HG03045 (cell line): ENCODE measurements at regions not wholly inside any gene's neighbourhood (a gene's known extent, or its start where the extent isn't known, plus 50 kb on each side); places are given as distances from the start of the nearest gene placed in this dataset.
"Not testable (repeated sequence)": the region's sequence is repeated elsewhere in the genome, so short reads cannot be mapped to it uniquely, and the experiment has no call there.

ENCODE experiments used
- ATAC-seq: cut with Tn5 transposase; IDR thresholded peaks from one replicate; pipeline ENCODE4 v1.9.1; 2021; ENCODE audit warnings: mild to moderate bottlenecking, moderate library complexity; ENCODE audit not compliant: unreplicated experiment

GRCh38 chr7:16098058-16098457, 323.3 kb downstream of the CRPPA start:
- no peak for ATAC-seq

DNA sequence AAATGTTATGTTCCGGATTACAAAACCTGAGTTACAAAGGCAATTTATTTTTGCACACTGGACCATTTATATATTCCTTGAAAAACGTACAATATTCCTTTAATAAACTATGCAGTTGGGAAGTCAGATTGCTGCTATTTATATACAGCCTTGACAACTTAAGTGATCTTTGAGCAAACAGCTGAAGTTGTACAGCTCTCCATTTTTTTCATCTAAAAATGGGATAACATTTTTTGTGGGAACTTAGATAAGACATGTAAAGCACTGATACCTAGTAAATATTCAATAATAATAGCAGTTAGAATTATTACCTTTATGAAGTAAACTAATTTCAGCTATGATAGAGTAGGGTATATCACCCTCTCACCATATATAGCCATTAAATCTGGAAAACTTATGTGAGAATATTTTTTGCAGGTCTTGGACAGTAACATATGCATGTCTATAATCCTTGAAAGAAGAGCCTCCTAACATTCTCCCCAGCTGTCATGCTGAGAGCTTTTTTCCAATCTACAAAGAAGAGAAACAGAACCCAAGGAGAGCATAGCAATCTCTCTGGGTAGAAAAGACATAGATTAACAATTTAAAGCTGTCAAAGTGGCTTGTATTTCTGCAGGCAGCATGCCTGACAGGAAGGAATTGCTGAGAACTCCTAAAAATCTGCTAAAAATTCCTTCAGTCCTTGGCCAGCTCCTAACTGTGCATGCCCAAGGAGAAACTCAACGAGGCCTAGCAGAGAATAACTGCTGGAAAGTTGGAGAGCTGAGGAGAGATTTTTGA, 326.0 kb downstream of the CRPPA start:
- no peak for ATAC-seq

- no peak for ATAC-seq
Measured at GRCh38 chr7:16094651-16095050, 326.7 kb downstream of the CRPPA start.

DNA sequence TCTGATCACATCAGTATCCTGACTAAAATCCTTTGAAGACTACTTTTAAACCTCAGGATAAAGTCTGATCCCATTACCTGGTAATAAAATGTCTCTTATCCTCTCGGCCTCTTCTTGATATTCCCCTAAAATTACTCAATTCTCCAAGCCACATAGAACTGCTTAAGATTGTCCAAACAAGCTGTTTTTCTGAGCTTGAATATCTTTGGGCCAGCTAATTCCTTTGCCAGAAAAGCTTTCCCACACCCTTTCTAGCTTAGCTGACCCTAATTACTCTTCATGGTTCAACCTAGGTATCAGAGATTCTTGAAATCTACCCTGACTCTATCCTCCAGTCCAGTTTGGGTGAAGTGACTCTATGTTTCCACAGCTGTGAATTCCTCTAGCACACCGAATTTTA, 328.6 kb downstream of the CRPPA start:
- no peak for ATAC-seq

- ATAC-seq = no peak
Measured at GRCh38 chr7:16091701-16092310, 329.5 kb downstream of the CRPPA start.

GRCh38 chr7:16089801-16090200, 331.5 kb downstream of the CRPPA start:
- no peak for ATAC-seq

- no peak for ATAC-seq
Measured at GRCh38 chr7:16089191-16089590, 332.1 kb downstream of the CRPPA start.

DNA sequence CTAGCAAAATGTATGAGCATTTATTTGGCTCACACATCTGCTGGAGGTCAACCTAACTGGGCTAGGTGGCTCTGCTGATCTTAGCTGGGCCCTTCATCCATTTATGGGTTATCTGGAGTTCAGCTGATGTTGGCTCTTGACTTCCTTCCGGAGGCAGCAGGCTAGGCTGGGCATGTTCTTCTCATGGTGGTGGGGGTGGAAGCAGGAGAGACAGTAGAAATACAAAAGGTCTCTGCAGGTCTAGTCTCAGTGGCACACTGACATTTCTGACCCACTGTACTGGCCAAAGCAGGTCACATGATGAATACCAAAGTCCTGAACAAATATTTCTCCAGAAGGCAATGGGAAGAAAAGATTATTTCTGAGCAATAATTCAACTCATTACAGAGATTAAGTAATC, 334.6 kb downstream of the CRPPA start:
- ATAC-seq = no peak

DNA sequence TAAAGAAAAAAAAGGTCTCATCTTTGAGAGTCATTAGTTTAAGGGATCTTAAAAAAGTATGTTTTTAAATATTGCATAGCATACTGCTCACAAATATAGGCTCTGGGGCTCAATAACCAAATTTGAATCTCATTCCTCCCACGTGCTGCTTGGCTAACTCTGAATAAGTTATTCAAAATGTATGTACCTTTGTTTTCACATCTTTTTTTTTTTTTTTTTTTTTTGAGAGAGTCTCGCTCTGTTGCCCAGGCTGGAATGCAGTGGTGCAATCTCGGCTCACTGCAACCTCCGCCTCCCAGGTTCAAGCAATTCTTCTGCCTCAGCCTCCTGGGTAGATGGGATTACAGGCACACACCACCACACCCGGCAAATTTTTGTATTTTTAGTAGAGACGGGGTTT, 335.6 kb downstream of the CRPPA start:
- not testable (repeated sequence) for ATAC-seq

GRCh38 chr7:16084875-16085274, 336.5 kb downstream of the CRPPA start:
- no peak for ATAC-seq

DNA sequence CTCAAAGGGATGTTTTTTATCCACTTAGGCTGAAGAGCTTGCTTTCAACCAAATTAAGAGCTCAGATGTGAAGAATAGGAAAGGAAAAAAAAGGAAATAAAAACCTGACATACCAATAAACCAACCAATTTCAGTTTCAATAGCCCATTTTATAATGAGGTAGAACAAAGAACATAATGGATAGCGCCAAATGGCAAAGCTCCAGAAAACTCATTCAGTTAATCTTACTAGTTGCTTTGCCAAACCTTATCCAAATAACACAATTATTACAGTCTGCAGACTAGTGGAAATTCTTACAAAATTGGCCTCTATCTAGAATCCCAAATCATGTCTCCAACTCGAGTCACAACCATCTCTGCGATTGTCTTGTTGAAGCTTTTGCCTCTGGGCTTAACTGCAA, 337.0 kb downstream of the CRPPA start:
- no peak for ATAC-seq

- ATAC-seq = no peak
Measured at GRCh38 chr7:16083931-16084330, 337.4 kb downstream of the CRPPA start.

GRCh38 chr7:16080131-16080530, 341.2 kb downstream of the CRPPA start:
- no peak for ATAC-seq

DNA sequence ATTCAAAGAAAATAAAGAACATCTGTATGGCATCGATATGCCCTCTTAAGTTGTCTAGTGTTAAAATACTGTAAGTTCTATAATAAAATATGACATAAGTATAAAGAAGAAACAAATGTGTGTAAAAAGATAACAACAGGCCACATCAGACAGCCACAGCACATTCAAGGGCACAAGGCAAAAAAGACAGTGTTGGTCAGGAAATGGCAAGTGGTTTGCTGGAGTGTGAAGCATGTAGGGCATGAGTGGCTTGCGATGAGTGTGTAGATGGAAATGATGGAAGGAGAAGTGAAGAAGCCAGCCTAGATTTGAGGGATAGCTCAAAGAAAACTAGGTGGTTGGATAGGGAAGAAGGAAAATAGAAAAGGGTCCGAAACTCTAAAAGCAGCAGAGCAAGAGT, 341.6 kb downstream of the CRPPA start:
- no peak for ATAC-seq

DNA sequence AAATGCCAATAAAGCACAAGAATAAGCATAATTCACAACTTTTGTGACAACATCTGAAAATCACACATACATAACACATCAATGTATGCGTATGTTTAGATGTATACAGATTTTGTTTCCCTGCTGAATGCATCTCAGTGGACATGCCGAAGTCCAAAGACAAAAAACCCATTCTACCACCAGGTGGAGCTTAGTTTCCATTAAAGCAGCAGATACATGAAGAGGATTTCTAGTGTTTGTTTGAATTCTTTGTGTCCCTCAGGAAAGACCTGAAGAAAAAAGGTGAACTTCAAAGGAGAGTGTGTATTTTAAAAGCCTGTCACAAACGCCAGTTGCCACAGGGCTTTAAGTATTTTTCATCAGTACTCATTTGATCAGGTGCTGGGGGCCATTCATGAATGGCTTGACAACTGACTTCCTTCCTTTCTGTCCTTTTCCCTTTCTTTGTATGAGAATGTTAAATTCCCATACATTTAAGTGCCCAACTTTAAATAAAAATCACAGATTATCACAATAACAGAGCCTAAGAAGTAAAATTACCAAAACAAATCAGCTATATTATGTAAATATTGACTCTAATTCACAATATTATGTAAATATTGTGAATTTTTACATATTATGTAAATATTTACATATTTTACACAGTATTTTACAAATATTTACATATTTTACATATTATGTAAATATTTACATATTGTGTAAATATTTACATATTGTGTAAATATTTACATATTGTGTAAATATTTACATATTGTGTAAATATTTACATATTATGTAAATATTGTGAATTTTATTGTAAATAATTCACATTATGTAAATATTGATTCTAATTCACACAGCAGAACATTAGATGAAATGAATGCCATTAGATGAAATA, 343.0 kb downstream of the CRPPA start:
- ATAC-seq = peak; percentile 52

DNA sequence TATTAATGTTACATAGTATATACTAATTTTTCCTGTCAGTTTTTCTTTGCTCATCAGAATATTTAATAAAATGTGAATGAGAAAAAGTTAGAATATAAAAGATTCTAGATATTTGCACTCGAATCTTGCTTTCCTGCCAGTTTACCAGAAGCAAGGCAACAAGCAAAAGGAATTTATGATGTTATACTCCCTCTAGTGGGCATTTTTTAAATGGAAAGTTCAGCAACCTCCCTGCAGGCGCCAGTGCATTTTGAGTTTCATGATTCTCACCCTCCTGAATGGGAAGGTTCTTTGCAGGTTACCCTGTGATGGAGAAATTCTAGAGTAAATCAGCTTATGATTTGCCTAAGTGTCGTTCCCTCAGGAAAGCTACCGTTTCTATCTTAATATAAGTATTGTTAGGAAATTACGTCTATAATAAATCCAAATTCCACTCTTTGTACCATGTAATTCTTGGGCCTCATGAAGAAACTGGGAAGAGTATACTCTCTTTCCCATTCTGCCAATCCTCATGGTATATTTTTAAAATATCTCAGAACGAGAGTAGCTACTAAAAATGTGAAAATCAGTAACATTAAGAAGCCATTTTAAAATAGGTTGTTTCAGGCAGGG, 350.0 kb downstream of the CRPPA start:
- peak; percentile 56 for ATAC-seq

GRCh38 chr7:16070806-16071205, 350.5 kb downstream of the CRPPA start:
- ATAC-seq = no peak

DNA sequence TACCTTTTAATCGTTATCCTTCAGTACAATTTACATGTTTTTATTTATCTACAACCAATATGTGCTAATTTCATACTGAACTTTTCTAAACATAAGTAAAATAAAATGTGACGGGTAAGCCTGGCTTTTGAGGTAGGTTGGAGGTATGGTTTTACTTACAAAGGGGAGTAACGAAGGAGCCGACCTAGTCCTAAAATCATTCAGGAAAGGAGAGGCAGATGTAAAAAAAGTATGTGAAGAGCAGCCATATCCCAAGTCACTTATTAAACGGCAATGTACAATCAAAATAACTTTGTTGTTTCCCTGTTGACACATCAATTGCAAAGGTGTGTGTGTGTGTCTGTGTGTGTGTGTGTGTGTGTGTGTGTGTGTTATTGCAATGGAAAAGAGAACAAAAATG, 351.3 kb downstream of the CRPPA start:
- no peak for ATAC-seq

DNA sequence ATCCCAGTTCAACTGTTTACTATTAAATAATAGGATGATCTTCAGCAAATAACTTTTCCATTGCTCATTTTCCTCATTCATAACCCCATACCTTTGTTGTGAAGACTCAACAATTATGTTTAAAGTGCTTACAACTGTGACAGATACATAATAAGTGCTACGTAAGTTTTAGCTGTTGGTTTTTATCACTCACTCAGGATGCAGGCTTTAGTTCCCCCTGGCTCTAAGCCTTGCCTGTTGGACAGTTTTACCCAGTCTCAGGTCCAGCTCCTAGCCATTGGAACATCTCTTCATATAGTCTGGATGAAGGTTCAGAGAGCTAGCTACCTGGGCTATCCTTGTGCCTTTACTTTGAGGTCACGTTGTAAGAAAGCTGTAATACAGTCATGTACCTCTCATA, 353.2 kb downstream of the CRPPA start:
- ATAC-seq = no peak

DNA sequence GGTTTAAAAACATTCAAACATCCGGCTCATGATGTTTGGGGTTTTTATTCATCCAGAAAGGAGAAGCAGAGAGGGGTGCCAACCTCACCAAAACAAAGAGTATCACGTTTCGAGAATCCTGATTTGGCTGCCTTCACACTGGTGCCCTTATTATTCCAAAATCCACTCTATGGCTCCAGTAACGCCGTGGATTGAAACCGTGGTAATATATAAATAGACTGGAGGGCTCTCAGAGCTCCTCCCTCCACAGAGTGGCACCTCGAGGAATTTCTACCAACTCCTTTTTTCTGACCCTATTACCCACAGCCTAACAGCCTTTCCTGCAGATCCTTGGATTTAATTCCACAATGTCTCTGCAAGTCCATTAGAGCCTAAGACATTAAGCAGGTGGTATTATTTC, 353.6 kb downstream of the CRPPA start:
- ATAC-seq = no peak

DNA sequence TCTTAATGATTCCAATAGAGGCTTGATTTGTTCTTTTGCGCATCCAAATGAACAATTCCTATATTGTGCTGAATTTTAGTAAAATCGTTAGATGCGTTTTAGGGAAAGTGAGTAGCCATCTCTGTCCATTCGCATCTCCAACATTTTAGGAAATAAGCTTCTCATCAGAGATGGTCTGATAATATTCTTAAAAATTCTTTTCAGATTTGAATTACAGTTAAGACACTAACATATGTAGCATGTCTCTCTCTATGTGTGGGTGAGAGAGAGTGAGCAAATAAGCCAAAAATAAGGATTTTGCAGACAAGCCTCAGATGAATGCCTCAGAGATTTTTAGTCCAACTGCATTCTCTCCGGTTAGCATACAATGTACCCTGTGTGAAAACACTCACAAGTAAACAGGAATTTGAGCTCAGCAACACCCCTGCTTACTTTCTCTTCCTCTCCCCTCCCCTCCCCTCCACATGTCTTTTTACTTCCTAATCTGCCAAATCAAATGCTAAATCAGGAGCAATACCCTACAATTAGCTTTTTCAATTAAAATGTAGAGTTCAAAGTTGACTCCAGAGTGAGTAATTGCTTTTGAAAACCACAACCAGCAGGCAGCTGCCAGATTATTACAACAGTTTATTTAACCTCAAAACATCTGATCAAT, 354.4 kb downstream of the CRPPA start:
- no peak for ATAC-seq
